Thyroid gland (tissue), 4 donors: ENCODE measurements at regions not wholly inside any gene's neighbourhood (a gene's known extent, or its start where the extent isn't known, plus 50 kb on each side); places are given as distances from the start of the nearest gene placed in this dataset.

ENCODE experiments used
- DNase-seq, 2 donors: peaks; one replicate each; pipeline ENCODE4 v3.0.0-alpha.2; 2019
- H3K27ac ChIP-seq, 3 donors: fragments of 200-600 bp; sonication (generic); 1 replicate in 2 of 3; 2 replicates in 1 of 3; pipeline ENCODE4 v1.5.1; 2016 to 2019; ENCODE audit warnings: mild to moderate bottlenecking in 1 of 3, moderate library complexity in 1 of 3
- H3K27me3 ChIP-seq: fragments of 200-600 bp; sonication (generic); one replicate; pipeline ENCODE4 v1.5.1; 2019
- H3K36me3 ChIP-seq, 2 donors: fragments of 200-600 bp; sonication (generic); one replicate each; pipeline ENCODE4 v1.5.1; 2016 to 2019
- H3K4me1 ChIP-seq, 2 donors: fragments of 200-600 bp; sonication (generic); one replicate each; pipeline ENCODE4 v1.5.1; 2017 to 2019
- H3K4me3 ChIP-seq, 3 donors: fragments of 200-600 bp; sonication (generic); replicated peaks in 1 of 3; 1 replicate in 2 of 3; 2 replicates in 1 of 3; pipeline ENCODE4 v1.5.1; 2016; ENCODE audit warnings: mild to moderate bottlenecking in 1 of 3
- H3K9me3 ChIP-seq: fragments of 200-600 bp; sonication (generic); one replicate; pipeline ENCODE4 v1.5.1; 2017
- CTCF ChIP-seq, 6 experiments: fragments of 200-600 bp in 3 of 6; fragments of 450-650 bp in 3 of 6; sonication (generic) in 3 of 6; IDR thresholded peaks; one replicate each; pipeline ENCODE4 v1.5.1; 2016 to 2019; ENCODE audit warnings: antibody characterized with exemption in 6 of 6, mild to moderate bottlenecking in 2 of 6, inconsistent platforms in 1 of 6, moderate library complexity in 1 of 6
- POLR2A ChIP-seq, 2 donors: fragments of 450-650 bp; IDR thresholded peaks; one replicate each; pipeline ENCODE4 v1.6.1; 2017; ENCODE audit warnings: antibody characterized with exemption in 2 of 2, mild to moderate bottlenecking in 2 of 2, moderate library complexity in 1 of 2
- WGBS, 2 donors: methylation state at CpG; one replicate each; pipeline ENCODE4 v1.1.5; 2017; 5-methylcytosine and 5-hydroxymethylcytosine counted together
- intact Hi-C: fragments of 100-400 bp; cut with DNase I; formaldehyde crosslinking; loops from one replicate; pipeline ENCODE4 v1.15.1; 2023

- H3K27ac ChIP-seq: peak overlapping the region; percentile 42 to 65 (median 52)
- H3K9me3 ChIP-seq: no peaks in the 10 kb centered on the region
- 9 to 25% methylated on average over 3 of the region's 3 CpGs for WGBS, 2 donors
- H3K4me3 ChIP-seq: no peak overlapping the region
- H3K27me3 ChIP-seq: no peaks in the 10 kb centered on the region
- H3K36me3 ChIP-seq: no peaks in the 10 kb centered on the region
- TF ChIP-seq CTCF (IDR thresholded peaks at IDR 0.05): no peak
- no peak for TF ChIP-seq POLR2A (IDR thresholded peaks at IDR 0.05)
- H3K4me1 ChIP-seq: peaks cover 26 to 44% of the 10 kb centered on the region in 2 donors
- peak; percentile 56 to 60 for DNase-seq
- intact Hi-C loops: no loop called here
Measured at GRCh38 chr5:54616031-54616430, 98.5 kb downstream of the SNX18 start.

DNA sequence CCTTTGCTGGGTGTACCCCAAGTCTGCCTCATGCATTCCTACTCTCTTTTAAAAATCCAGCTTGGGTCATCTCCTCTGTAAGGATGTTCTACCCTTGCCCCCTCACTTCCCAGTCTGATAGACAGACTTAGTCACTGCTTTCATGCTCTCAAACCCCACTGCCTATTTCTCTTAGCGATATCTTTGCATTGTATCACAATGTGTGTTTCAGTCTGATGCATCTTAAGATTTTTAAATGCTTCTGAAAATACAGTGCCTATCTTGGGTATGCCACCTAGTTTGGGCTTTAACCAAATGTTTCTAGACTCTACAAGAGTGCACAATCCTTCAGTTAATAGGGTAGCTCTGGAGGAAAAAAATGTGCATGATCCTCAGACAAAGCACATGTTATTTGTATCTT lies 97.8 kb downstream of the SNX18 start:
- intact Hi-C loops: no loop called here
- WGBS, 2 donors: 76 to 81% methylated on average over 1 of the region's 1 CpG
- Histone ChIP-seq H3K9me3 (no peaks in the 10 kb centered on the region), H3K27me3 (no peaks in the 10 kb centered on the region), H3K36me3 (no peaks in the 10 kb centered on the region), H3K27ac (peak overlapping the region; percentile 42 to 65 (median 52)), H3K4me1 (peaks cover 20 to 37% of the 10 kb centered on the region in 2 donors), H3K4me3 (no peak overlapping the region)
- no peak for DNase-seq
- TF ChIP-seq POLR2A (IDR thresholded peaks at IDR 0.05) (no peak), CTCF (IDR thresholded peaks at IDR 0.05) (no peak)

DNA sequence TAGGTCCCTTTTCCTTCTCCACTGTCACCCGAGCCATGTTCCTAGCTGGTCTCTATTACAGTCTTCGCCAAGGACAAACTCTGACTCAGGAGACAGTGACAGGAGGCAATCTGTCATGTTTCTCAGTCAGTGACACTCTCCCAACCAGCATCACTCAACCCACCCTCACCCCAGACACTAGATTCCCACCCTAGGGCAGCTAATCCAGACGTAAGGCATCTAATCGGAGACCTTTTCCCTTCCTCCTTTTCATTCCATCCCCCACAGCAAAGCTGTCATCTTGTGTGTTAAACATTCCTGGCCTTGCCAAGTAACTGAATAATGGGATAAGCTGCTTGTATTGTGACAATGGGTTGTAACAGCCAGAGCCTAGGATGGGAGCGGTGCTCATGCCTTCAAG lies 95.2 kb downstream of the SNX18 start:
- Histone ChIP-seq H3K27me3 (no peaks in the 10 kb centered on the region), H3K36me3 (no peaks in the 10 kb centered on the region), H3K4me3 (no peak overlapping the region), H3K27ac (no peak overlapping the region), H3K4me1 (peaks cover 10 to 24% of the 10 kb centered on the region in 2 donors), H3K9me3 (no peaks in the 10 kb centered on the region)
- intact Hi-C loops: no loop called here
- DNase-seq: no peak
- 97% methylated on average over 5 of the region's 5 CpGs for WGBS, 2 donors
- TF ChIP-seq CTCF (IDR thresholded peaks at IDR 0.05) (no peak), POLR2A (IDR thresholded peaks at IDR 0.05) (no peak)

- Histone ChIP-seq H3K9me3 (no peaks in the 10 kb centered on the region), H3K27ac (no peak overlapping the region), H3K36me3 (no peaks in the 10 kb centered on the region), H3K4me1 (peaks cover 10 to 19% of the 10 kb centered on the region in 2 donors), H3K27me3 (no peaks in the 10 kb centered on the region), H3K4me3 (no peak overlapping the region)
- WGBS, 2 donors: 62 to 75% methylated on average over 5 of the region's 5 CpGs
- TF ChIP-seq CTCF (IDR thresholded peaks at IDR 0.05): no peak
- no peak for TF ChIP-seq POLR2A (IDR thresholded peaks at IDR 0.05)
- intact Hi-C loops: no loop called here
- no peak for DNase-seq
Measured at GRCh38 chr5:54611290-54611951, 93.9 kb downstream of the SNX18 start.

GRCh38 chr5:54610197-54610944 lies 92.8 kb downstream of the SNX18 start:
- H3K27me3 ChIP-seq: no peaks in the 10 kb centered on the region
- intact Hi-C loops: no loop called here
- no peak overlapping the region for H3K4me3 ChIP-seq
- no peaks in the 10 kb centered on the region for H3K36me3 ChIP-seq
- no peaks in the 10 kb centered on the region for H3K9me3 ChIP-seq
- no peak for TF ChIP-seq CTCF (IDR thresholded peaks at IDR 0.05)
- no peak for TF ChIP-seq POLR2A (IDR thresholded peaks at IDR 0.05)
- peaks cover 3 to 9% of the 10 kb centered on the region in 2 donors for H3K4me1 ChIP-seq
- WGBS, 2 donors: 79 to 85% methylated on average over 6 of the region's 6 CpGs
- no peak overlapping the region for H3K27ac ChIP-seq
- no peak for DNase-seq
